AG04449 (cell line): ENCODE measurements at regions not wholly inside any gene's neighbourhood (a gene's known extent, or its start where the extent isn't known, plus 50 kb on each side); places are given as distances from the start of the nearest gene placed in this dataset.

Source experiments
- CTCF ChIA-PET: fragments of 350-600 bp; formaldehyde crosslinking; extraction: SDS; loops from one replicate; lab custom pipeline; 2021; ENCODE audit warnings: antibody characterized with exemption; lab: Yijun Ruan, JAX
- POLR2A ChIA-PET: fragments of 400-600, 350-600 bp; formaldehyde crosslinking; extraction: SDS; loops from one replicate; lab custom pipeline; 2020; ENCODE audit warnings: antibody characterized with exemption, inconsistent platforms; lab: Yijun Ruan, JAX
- DNase-seq: peaks from one replicate; pipeline ENCODE4 v3.0.0-alpha.2; 2010; ENCODE audit warnings: low read depth, low spot score
- H3K4me3 ChIP-seq: 2 replicates; pipeline ENCODE4 v1.5.1; 2011; ENCODE audit warnings: low read depth, mild to moderate bottlenecking, control low read depth, low read length
- CTCF ChIP-seq: IDR thresholded peaks from one replicate; pipeline ENCODE4 v1.5.1; 2011; ENCODE audit warnings: mild to moderate bottlenecking, moderate library complexity, low read length, control low read depth, inconsistent platforms; ENCODE audit not compliant: insufficient read depth; ENCODE audit errors: missing control alignments

GRCh38 chr10:37640301-37640700 lies 217.1 kb downstream of the ZNF248 start:
- H3K4me3 ChIP-seq = no peak overlapping the region
- no peak for DNase-seq
- CTCF ChIA-PET = no interaction called here
- TF ChIP-seq CTCF = no peak
- POLR2A ChIA-PET = no interaction called here

- no peak for TF ChIP-seq CTCF
- DNase-seq = no peak
- ChIA-PET CTCF (no interaction called here), POLR2A (no interaction called here)
- H3K4me3 ChIP-seq = no peak overlapping the region
These were observed 218.2 kb downstream of the ZNF248 start for GRCh38 chr10:37639200-37639599.

- CTCF ChIA-PET = no interaction called here
- DNase-seq = no peak
- H3K4me3 ChIP-seq = no peak overlapping the region
- no peak for TF ChIP-seq CTCF
- POLR2A ChIA-PET = no interaction called here
These were observed 218.8 kb downstream of the ZNF248 start for GRCh38 chr10:37638569-37638968.

GRCh38 chr10:37634351-37634880 lies 223.0 kb downstream of the ZNF248 start:
- no peak for TF ChIP-seq CTCF
- CTCF ChIA-PET = no interaction called here
- POLR2A ChIA-PET = no interaction called here
- no peak for DNase-seq
- H3K4me3 ChIP-seq = no peak overlapping the region

- ChIA-PET CTCF (no interaction called here), POLR2A (no interaction called here)
- no peak overlapping the region for H3K4me3 ChIP-seq
- TF ChIP-seq CTCF = no peak
- no peak for DNase-seq
These were observed 224.8 kb downstream of the ZNF248 start for GRCh38 chr10:37632641-37633040.

GRCh38 chr10:37623506-37623905 lies 233.9 kb downstream of the ZNF248 start:
- POLR2A ChIA-PET = no interaction called here
- CTCF ChIA-PET = no interaction called here
- no peak overlapping the region for H3K4me3 ChIP-seq
- TF ChIP-seq CTCF = no peak
- no peak for DNase-seq
